ENCODE measurements at regions not wholly inside any gene's neighbourhood (a gene's known extent, or its start where the extent isn't known, plus 50 kb on each side); places are given as distances from the start of the nearest gene placed in this dataset.

DNA sequence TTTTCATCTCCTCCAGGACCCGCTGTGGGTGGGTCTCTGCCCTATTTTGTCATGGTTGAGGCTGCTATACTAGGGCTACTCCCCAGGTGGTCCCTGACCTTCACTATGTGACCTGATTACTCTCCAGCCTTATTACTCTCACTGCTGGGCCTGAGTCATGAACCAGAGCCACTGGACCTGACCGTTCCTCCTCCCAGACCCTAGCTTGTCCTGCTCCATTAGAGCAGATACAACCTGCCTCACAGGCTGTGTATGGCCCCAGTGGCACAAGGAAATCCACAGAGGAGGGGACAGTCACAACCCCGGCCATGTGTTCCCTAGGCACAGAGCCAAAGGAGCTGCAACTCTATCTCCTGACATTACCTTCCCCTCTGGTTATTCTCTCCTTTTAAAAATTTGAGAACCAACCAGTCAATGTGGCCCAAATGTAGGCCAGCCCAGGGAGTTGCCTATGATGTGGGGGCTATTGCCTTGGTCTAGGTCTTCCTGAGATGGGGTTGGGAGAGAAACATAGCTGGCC, 96.0 kb upstream of the FSTL4 start:
- H3K9ac ChIP-seq (ENCODE audit: control insufficient read depth, extremely low read depth, insufficient read depth, low read length): no peak overlapping the region
- FAIRE-seq (no peak), DNase-seq (ENCODE audit: low read depth, low spot score) (no peak)
- H3K27me3 ChIP-seq (ENCODE audit: control insufficient read depth, extremely low read depth, insufficient read depth, low read length): peaks cover 11% of the 10 kb centered on the region
- H2AFZ ChIP-seq (ENCODE audit: control insufficient read depth, low read length): no peak overlapping the region
- H3K4me1 ChIP-seq (ENCODE audit: control insufficient read depth, extremely low read depth, insufficient read depth, low read length): no peaks in the 10 kb centered on the region
- no peak overlapping the region for H3K4me3 ChIP-seq (ENCODE audit: control insufficient read depth in 2 of 3, extremely low read depth in 1 of 3, insufficient read depth in 2 of 3, low read depth in 1 of 3, low read length in 3 of 3)
- dilution Hi-C loops (cut with MboI; ENCODE audit: extremely low pct_ligation_motif_present, low sequenced_read_pairs): no loop called here
- H3K27ac ChIP-seq (ENCODE audit: control insufficient read depth, insufficient read depth, low read length): no peak overlapping the region
- H3K9me3 ChIP-seq (ENCODE audit: control insufficient read depth, low read depth, low read length): no peaks in the 10 kb centered on the region
- H3K36me3 ChIP-seq (ENCODE audit: control insufficient read depth in 2 of 2, extremely low read depth in 1 of 2, insufficient read depth in 2 of 2, low read length in 2 of 2): no peaks in the 10 kb centered on the region
- H3K9me1 ChIP-seq (ENCODE audit: control insufficient read depth, extremely low read depth, insufficient read depth, low read length): no peaks in the 10 kb centered on the region
- H4K20me1 ChIP-seq (ENCODE audit: control insufficient read depth, extremely low read depth, insufficient read depth, low read length): no peaks in the 10 kb centered on the region
- TF ChIP-seq, protein P1, sequence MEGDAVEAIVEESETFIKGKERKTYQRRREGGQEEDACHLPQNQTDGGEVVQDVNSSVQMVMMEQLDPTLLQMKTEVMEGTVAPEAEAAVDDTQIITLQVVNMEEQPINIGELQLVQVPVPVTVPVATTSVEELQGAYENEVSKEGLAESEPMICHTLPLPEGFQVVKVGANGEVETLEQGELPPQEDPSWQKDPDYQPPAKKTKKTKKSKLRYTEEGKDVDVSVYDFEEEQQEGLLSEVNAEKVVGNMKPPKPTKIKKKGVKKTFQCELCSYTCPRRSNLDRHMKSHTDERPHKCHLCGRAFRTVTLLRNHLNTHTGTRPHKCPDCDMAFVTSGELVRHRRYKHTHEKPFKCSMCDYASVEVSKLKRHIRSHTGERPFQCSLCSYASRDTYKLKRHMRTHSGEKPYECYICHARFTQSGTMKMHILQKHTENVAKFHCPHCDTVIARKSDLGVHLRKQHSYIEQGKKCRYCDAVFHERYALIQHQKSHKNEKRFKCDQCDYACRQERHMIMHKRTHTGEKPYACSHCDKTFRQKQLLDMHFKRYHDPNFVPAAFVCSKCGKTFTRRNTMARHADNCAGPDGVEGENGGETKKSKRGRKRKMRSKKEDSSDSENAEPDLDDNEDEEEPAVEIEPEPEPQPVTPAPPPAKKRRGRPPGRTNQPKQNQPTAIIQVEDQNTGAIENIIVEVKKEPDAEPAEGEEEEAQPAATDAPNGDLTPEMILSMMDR (optimal IDR thresholded peaks at IDR 0.05 in 1 of 3, IDR thresholded peaks at IDR 0.05 in 1 of 3, conservative IDR thresholded peaks at IDR 0.05 in 1 of 3; ENCODE audit: extremely low read depth in 1 of 3, insufficient read depth in 2 of 3, low read length in 3 of 3): no peak
- TF ChIP-seq EZH2 (IDR thresholded peaks at IDR 0.05; ENCODE audit: low read length): no peak
- H3K79me2 ChIP-seq (ENCODE audit: control insufficient read depth, insufficient read depth, low read length): no peaks in the 10 kb centered on the region
- H3K4me2 ChIP-seq (ENCODE audit: control insufficient read depth, extremely low read depth, insufficient read depth, low read depth, low read length): no peak overlapping the region

DNA sequence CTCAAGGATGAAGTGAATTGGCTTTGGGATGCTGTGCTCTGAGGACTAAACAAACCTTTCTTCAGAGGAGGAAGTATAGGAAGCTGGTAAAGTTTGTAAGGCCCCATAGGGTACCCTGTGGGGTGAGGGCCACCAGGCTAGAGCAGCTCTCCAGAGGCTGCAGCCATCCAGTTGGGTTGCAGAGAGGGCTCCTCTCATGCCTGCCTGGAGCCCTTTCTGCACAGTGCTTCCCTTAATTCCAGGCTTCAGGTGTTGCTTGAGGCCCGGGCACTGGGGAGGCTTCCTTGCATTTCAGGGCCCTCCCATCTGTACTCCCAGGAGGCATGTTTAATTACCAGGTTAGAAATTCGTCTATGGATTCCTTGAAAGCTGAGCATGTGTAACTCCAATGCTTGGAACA, 95.3 kb upstream of the FSTL4 start:
- Histone ChIP-seq H3K4me2 (ENCODE audit: control insufficient read depth, extremely low read depth, insufficient read depth, low read depth, low read length) (no peak overlapping the region), H3K4me3 (ENCODE audit: control insufficient read depth in 2 of 3, extremely low read depth in 1 of 3, insufficient read depth in 2 of 3, low read depth in 1 of 3, low read length in 3 of 3) (no peak overlapping the region), H3K9ac (ENCODE audit: control insufficient read depth, extremely low read depth, insufficient read depth, low read length) (no peak overlapping the region), H3K9me3 (ENCODE audit: control insufficient read depth, low read depth, low read length) (no peaks in the 10 kb centered on the region), H3K27ac (ENCODE audit: control insufficient read depth, insufficient read depth, low read length) (no peak overlapping the region), H3K4me1 (ENCODE audit: control insufficient read depth, extremely low read depth, insufficient read depth, low read length) (no peaks in the 10 kb centered on the region), H3K79me2 (ENCODE audit: control insufficient read depth, insufficient read depth, low read length) (no peaks in the 10 kb centered on the region), H3K9me1 (ENCODE audit: control insufficient read depth, extremely low read depth, insufficient read depth, low read length) (no peaks in the 10 kb centered on the region), H4K20me1 (ENCODE audit: control insufficient read depth, extremely low read depth, insufficient read depth, low read length) (no peaks in the 10 kb centered on the region), H3K27me3 (ENCODE audit: control insufficient read depth, extremely low read depth, insufficient read depth, low read length) (peaks cover 11% of the 10 kb centered on the region), H2AFZ (ENCODE audit: control insufficient read depth, low read length) (no peak overlapping the region), H3K36me3 (ENCODE audit: control insufficient read depth in 2 of 2, extremely low read depth in 1 of 2, insufficient read depth in 2 of 2, low read length in 2 of 2) (no peaks in the 10 kb centered on the region)
- dilution Hi-C loops (cut with MboI; ENCODE audit: extremely low pct_ligation_motif_present, low sequenced_read_pairs): no loop called here
- no peak for FAIRE-seq
- no peak for DNase-seq (ENCODE audit: low read depth, low spot score)
- TF ChIP-seq, protein P1 (optimal IDR thresholded peaks at IDR 0.05 in 1 of 3, IDR thresholded peaks at IDR 0.05 in 1 of 3, conservative IDR thresholded peaks at IDR 0.05 in 1 of 3; ENCODE audit: extremely low read depth in 1 of 3, insufficient read depth in 2 of 3, low read length in 3 of 3): no peak
- TF ChIP-seq EZH2 (IDR thresholded peaks at IDR 0.05; ENCODE audit: low read length): no peak
